DOHH2 (cell line): ENCODE measurements at regions not wholly inside any gene's neighbourhood (a gene's known extent, or its start where the extent isn't known, plus 50 kb on each side); places are given as distances from the start of the nearest gene placed in this dataset.

ENCODE experiments used
- H3F3A ChIP-seq: fragments of 200-600 bp; sonication (generic), shearing (Covaris generic); 2 replicates; pipeline ENCODE4 v1.6.0; 2016; ENCODE audit warnings: antibody characterized with exemption, mild to moderate bottlenecking; ENCODE audit not compliant: control insufficient read depth, insufficient read depth
- H3K27ac ChIP-seq: fragments of 200-600 bp; sonication (generic); 2 replicates; pipeline ENCODE4 v1.5.1; 2014; ENCODE audit warnings: low read depth, mild to moderate bottlenecking, low read length, moderate library complexity
- H3K27me3 ChIP-seq: fragments of 200-600 bp; sonication (generic); 2 replicates; pipeline ENCODE4 v1.6.1; 2014; ENCODE audit warnings: mild to moderate bottlenecking, low read length, mixed read lengths; ENCODE audit not compliant: control insufficient read depth
- H3K36me3 ChIP-seq: fragments of 200-600 bp; sonication (generic); 2 replicates; pipeline ENCODE4 v1.6.1; 2014; ENCODE audit warnings: mild to moderate bottlenecking, low read length, moderate library complexity, mixed read lengths; ENCODE audit not compliant: control insufficient read depth
- H3K4me1 ChIP-seq: fragments of 200-600 bp; sonication (generic); 2 replicates; pipeline ENCODE4 v1.6.1; 2014; ENCODE audit warnings: mild to moderate bottlenecking, low read length, mixed read lengths; ENCODE audit not compliant: control insufficient read depth
- H3K4me2 ChIP-seq: fragments of 200-600 bp; sonication (generic); 2 replicates; pipeline ENCODE4 v1.6.0; 2014; ENCODE audit warnings: mild to moderate bottlenecking, low read length, moderate library complexity
- H3K4me3 ChIP-seq: fragments of 200-600 bp; sonication (generic); 2 replicates; pipeline ENCODE4 v1.5.1; 2014; ENCODE audit warnings: mild to moderate bottlenecking, low read length, mixed read lengths
- H3K79me2 ChIP-seq: fragments of 200-600 bp; sonication (generic); 2 replicates; pipeline ENCODE4 v1.6.1; 2014; ENCODE audit warnings: mild to moderate bottlenecking, low read length, mixed read lengths; ENCODE audit not compliant: control insufficient read depth
- H3K9me2 ChIP-seq: fragments of 200-600 bp; sonication (generic); replicated peaks from 2 replicates; pipeline ENCODE4 v1.6.1; 2014; ENCODE audit warnings: mild to moderate bottlenecking, low read length, mixed read lengths; ENCODE audit not compliant: control insufficient read depth
- H3K9me3 ChIP-seq: fragments of 200-600 bp; sonication (generic); 2 replicates; pipeline ENCODE4 v1.6.1; 2014; ENCODE audit warnings: antibody characterized with exemption, low read length, mixed read lengths; ENCODE audit not compliant: control insufficient read depth, insufficient read depth
- H4K20me1 ChIP-seq: fragments of 200-600 bp; sonication (generic); 2 replicates; pipeline ENCODE4 v1.6.0; 2014; ENCODE audit warnings: low read depth, mild to moderate bottlenecking, antibody characterized with exemption, low read length, moderate library complexity; ENCODE audit not compliant: control insufficient read depth, insufficient read depth
- CTCF ChIP-seq: fragments of 200-600 bp; sonication (generic); IDR thresholded peaks from one replicate; pipeline ENCODE4 v1.5.1; 2014; ENCODE audit warnings: antibody characterized with exemption, mild to moderate bottlenecking, low read depth, low read length; ENCODE audit not compliant: poor library complexity, severe bottlenecking
- EZH2phosphoT487 ChIP-seq: fragments of 200-600 bp; sonication (generic); IDR thresholded peaks from 2 replicates; pipeline ENCODE4 v1.6.1; 2017; ENCODE audit warnings: borderline replicate concordance, mild to moderate bottlenecking, antibody characterized with exemption, low read length, moderate library complexity, mixed read lengths

DNA sequence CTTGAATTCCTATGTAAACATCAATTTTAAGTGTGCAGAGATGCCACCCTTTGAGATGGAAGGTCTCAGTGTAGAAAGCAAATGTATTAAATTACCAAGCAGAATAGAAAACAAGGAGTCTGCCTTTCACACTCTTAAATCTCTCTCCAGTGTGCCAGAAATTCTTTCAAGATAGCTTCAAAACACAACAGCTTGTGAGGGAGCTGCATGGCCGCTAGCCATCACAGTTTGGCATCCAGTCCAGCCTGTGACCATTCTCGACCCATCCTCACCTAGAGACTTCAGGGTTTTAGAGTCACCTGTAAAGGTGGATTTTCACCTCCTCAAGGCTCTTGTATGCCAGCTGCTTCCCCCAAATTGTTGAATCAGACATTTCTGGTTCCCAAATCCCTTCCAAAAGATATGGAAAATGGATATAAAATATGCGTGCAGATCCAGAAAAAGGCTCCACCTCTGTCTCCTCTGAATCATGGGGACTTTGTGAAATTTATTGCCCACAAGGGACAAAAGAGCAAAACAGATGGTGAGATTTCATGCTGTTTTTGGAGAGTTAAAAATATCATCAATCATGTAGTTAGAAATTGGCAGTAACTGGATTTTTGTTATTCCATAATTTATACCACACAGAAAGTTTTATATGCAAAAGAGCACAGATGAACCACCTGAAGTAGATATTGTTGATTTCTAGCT lies 114.2 kb upstream of the THRB start:
- H4K20me1 ChIP-seq = no peaks in the 10 kb centered on the region
- H3K27ac ChIP-seq = no peak overlapping the region
- H3K27me3 ChIP-seq = no peaks in the 10 kb centered on the region
- no peaks in the 10 kb centered on the region for H3K36me3 ChIP-seq
- H3K9me2 ChIP-seq = no peaks in the 10 kb centered on the region
- H3K9me3 ChIP-seq = no peaks in the 10 kb centered on the region
- H3K4me1 ChIP-seq = no peaks in the 10 kb centered on the region
- no peaks in the 10 kb centered on the region for H3K79me2 ChIP-seq
- TF ChIP-seq EZH2phosphoT487 = no peak
- TF ChIP-seq CTCF = no peak
- H3F3A ChIP-seq = no peaks in the 10 kb centered on the region
- H3K4me3 ChIP-seq = no peak overlapping the region
- no peak overlapping the region for H3K4me2 ChIP-seq

DNA sequence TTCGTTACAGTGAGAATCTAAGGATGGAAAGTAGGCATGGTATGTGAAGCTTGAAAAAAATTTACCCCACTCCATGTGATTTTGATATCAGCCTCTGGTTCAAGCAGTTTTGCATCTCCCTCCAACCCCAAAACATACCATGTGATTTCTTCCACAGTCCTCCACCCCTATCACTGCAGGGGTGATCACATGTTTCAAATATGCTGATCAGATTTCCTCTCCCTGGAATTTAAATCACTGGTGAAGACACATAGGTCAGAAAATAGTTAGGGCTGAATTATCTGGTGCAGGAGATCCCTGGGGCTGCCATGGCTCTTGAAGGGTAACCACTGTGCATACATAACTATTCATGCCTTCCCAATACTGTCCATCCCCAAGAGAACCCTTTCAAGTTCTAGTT lies 119.7 kb upstream of the THRB start:
- Histone ChIP-seq H4K20me1 (no peaks in the 10 kb centered on the region), H3K27ac (no peak overlapping the region), H3K4me3 (no peak overlapping the region), H3K27me3 (no peaks in the 10 kb centered on the region), H3K36me3 (no peaks in the 10 kb centered on the region), H3K4me1 (no peaks in the 10 kb centered on the region), H3K9me3 (no peaks in the 10 kb centered on the region), H3K79me2 (no peaks in the 10 kb centered on the region), H3K9me2 (no peaks in the 10 kb centered on the region; the same call in 1 of the 2 replicates), H3F3A (no peaks in the 10 kb centered on the region), H3K4me2 (no peak overlapping the region)
- TF ChIP-seq EZH2phosphoT487 (no peak), CTCF (no peak)

DNA sequence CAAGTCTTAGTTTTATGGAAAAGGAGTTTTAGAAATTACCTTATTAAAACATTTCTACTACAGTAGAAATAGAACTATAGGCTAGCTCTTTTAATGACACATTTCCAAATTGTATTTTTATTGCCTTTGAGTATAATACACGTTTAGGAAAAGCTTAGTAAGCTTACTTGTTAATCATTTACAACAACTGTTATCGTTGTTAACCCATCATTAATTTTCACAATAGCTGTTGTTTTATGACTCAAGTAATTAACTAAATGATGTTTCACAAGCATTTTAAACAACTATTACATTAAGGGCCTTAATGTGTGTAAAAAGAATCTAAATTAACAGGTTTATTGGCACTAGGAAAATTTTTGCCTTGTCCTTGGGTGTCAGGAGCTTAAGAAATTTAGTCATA lies 120.5 kb upstream of the THRB start:
- no peaks in the 10 kb centered on the region for H4K20me1 ChIP-seq
- H3K9me3 ChIP-seq = no peaks in the 10 kb centered on the region
- TF ChIP-seq CTCF (no peak), EZH2phosphoT487 (no peak)

More for the DNA sequence above, 120.5 kb upstream of the THRB start:
- H3K9me2 ChIP-seq = no peaks in the 10 kb centered on the region; the same call in 1 of the 2 replicates
- H3K4me3 ChIP-seq = no peak overlapping the region
- H3K4me2 ChIP-seq = no peak overlapping the region
- H3K79me2 ChIP-seq = no peaks in the 10 kb centered on the region
- no peaks in the 10 kb centered on the region for H3K36me3 ChIP-seq
- H3K4me1 ChIP-seq = no peaks in the 10 kb centered on the region
- H3K27ac ChIP-seq = no peak overlapping the region
- H3F3A ChIP-seq = no peaks in the 10 kb centered on the region
- no peaks in the 10 kb centered on the region for H3K27me3 ChIP-seq
